Spleen (tissue), 11 donors: ENCODE measurements at regions not wholly inside any gene's neighbourhood (a gene's known extent, or its start where the extent isn't known, plus 50 kb on each side); places are given as distances from the start of the nearest gene placed in this dataset.

Experiments used
- DNase-seq: peaks from one replicate; pipeline ENCODE4 v3.0.0-alpha.2; 2020
- H3K27ac ChIP-seq, 8 donors: fragments of 200-600 bp; sonication (generic) in 7 of 8; 1 replicate in 4 of 8; 2 replicates in 4 of 8; pipeline versions ENCODE4 v1.5.0 to v1.8.0; 2016 to 2021; ENCODE audit warnings: inconsistent platforms in 4 of 8, mild to moderate bottlenecking in 4 of 8, moderate library complexity in 1 of 8
- H3K27me3 ChIP-seq, 7 donors: fragments of 200-600 bp; sonication (generic) in 6 of 7; replicated peaks in 1 of 7; 1 replicate in 4 of 7; 2 replicates in 3 of 7; pipeline versions ENCODE4 v1.5.0 to v1.8.0; 2016 to 2021; ENCODE audit warnings: inconsistent platforms in 3 of 7, mild to moderate bottlenecking in 1 of 7
- H3K36me3 ChIP-seq, 6 donors: fragments of 200-600 bp; sonication (generic) in 5 of 6; 1 replicate in 4 of 6; 2 replicates in 2 of 6; pipeline versions ENCODE4 v1.5.0 to v1.8.0; 2016 to 2021; ENCODE audit warnings: inconsistent platforms in 2 of 6
- H3K4me1 ChIP-seq, 6 donors: fragments of 200-600 bp; sonication (generic) in 5 of 6; 1 replicate in 3 of 6; 2 replicates in 3 of 6; pipeline versions ENCODE4 v1.5.0 to v1.8.0; 2016 to 2021; ENCODE audit warnings: inconsistent platforms in 3 of 6
- H3K4me3 ChIP-seq, 8 donors: fragments of 200-600 bp; sonication (generic) in 7 of 8; 1 replicate in 4 of 8; 2 replicates in 4 of 8; pipeline versions ENCODE4 v1.5.0 to v1.8.0; 2016 to 2021; ENCODE audit warnings: inconsistent platforms in 4 of 8, mild to moderate bottlenecking in 4 of 8, moderate library complexity in 2 of 8
- H3K9me3 ChIP-seq, 8 donors: fragments of 200-600 bp; sonication (generic) in 7 of 8; 1 replicate in 4 of 8; 2 replicates in 4 of 8; pipeline versions ENCODE4 v1.5.0 to v1.8.0; 2016 to 2021; ENCODE audit warnings: inconsistent platforms in 4 of 8
- CTCF ChIP-seq, 11 experiments: fragments of 200-600 bp in 7 of 11; fragments of 450-650 bp in 4 of 11; sonication (generic) in 4 of 11; IDR thresholded peaks in 8 of 11; conservative IDR thresholded peaks in 3 of 11; 1 replicate in 7 of 11; 2 replicates in 4 of 11; pipeline versions ENCODE4 v1.4.0 to v1.8.0; 2016 to 2021; ENCODE audit warnings: antibody characterized with exemption in 11 of 11, inconsistent platforms in 4 of 11, mild to moderate bottlenecking in 1 of 11
- POLR2A ChIP-seq, 3 donors: fragments of 450-650 bp; IDR thresholded peaks; one replicate each; pipeline ENCODE4 v1.5.1; 2017; ENCODE audit warnings: antibody characterized with exemption in 3 of 3, mild to moderate bottlenecking in 1 of 3
- POLR2AphosphoS5 ChIP-seq, 3 donors: sonication (generic); formaldehyde crosslinking; IDR thresholded peaks; one replicate each; pipeline ENCODE4 v1.5.1; 2017; ENCODE audit warnings: antibody characterized with exemption in 3 of 3
- WGBS, 5 donors: extraction: QIAGEN DNeasy Blood & Tissue Kit in 3 of 5; methylation state at CpG; one replicate each; pipeline versions ENCODE4 v1.1.5 to v1.1.7; 2013 to 2018; 5-methylcytosine and 5-hydroxymethylcytosine counted together
- intact Hi-C: fragments of 100-400 bp; cut with DNase I; formaldehyde crosslinking; loops from one replicate; pipeline ENCODE4 v1.15.0; 2023; ENCODE audit warnings: low total_unique reads
- donor health status: healthy with polysubstance abuse.
- donor health status: DM: no; HTN: no; CAD: no; lungs with moderate emphysema.
- donor health status: DM: no; HTN: no; CAD: no.
- donor health status: Bipolar disorder and iron deficiency.
- donor health status: healthy.
- donor health status: DM: no; HTN: no; CAD: no.
- donor health status: DM: yes; HTN: yes; CAD: no.

GRCh38 chr5:105563842-105564241, 2001.3 kb upstream of the NUDT12 start:
- no peak for DNase-seq
- TF ChIP-seq CTCF (IDR thresholded peaks at IDR 0.05 in 8 of 11, conservative IDR thresholded peaks at IDR 0.05 in 3 of 11), result no peak
- WGBS, 5 donors, result 85 to 93% (median 91%) methylated on average over 8 of the region's 8 CpGs
- Histone ChIP-seq H3K4me1 (no peaks in the 10 kb centered on the region), H3K27ac (no peak overlapping the region), H3K9me3 (peaks cover 0 to 10% (median 5%) of the 10 kb centered on the region in 8 donors), H3K36me3 (no peaks in the 10 kb centered on the region), H3K27me3 (no peaks in the 10 kb centered on the region), H3K4me3 (no peak overlapping the region)
- intact Hi-C loops, result no loop called here

GRCh38 chr5:105554568-105555169, 1992.1 kb upstream of the NUDT12 start:
- H3K9me3 ChIP-seq, result peaks cover 0 to 3% (median 0%) of the 10 kb centered on the region in 8 donors
- no peak overlapping the region for H3K27ac ChIP-seq
- no peaks in the 10 kb centered on the region for H3K27me3 ChIP-seq
- no peaks in the 10 kb centered on the region for H3K36me3 ChIP-seq
- DNase-seq, result no peak
- no peak for TF ChIP-seq CTCF (IDR thresholded peaks at IDR 0.05 in 8 of 11, conservative IDR thresholded peaks at IDR 0.05 in 3 of 11)
- no peak for TF ChIP-seq POLR2AphosphoS5 (IDR thresholded peaks at IDR 0.05)
- TF ChIP-seq POLR2A (IDR thresholded peaks at IDR 0.05), result no peak
- intact Hi-C loops, result no loop called here
- H3K4me1 ChIP-seq, result no peaks in the 10 kb centered on the region
- H3K4me3 ChIP-seq, result no peak overlapping the region
- WGBS, 5 donors, result 87 to 93% (median 88%) methylated on average over 4 of the region's 4 CpGs

GRCh38 chr5:105544300-105544699, 1981.7 kb upstream of the NUDT12 start:
- H3K9me3 ChIP-seq, result peaks cover 0 to 11% (median 0%) of the 10 kb centered on the region in 8 donors
- H3K4me1 ChIP-seq, result no peaks in the 10 kb centered on the region
- 54 to 83% (median 67%) methylated on average over 1 of the region's 1 CpG for WGBS, 5 donors
- no peak for DNase-seq
- no peaks in the 10 kb centered on the region for H3K27me3 ChIP-seq
- no peak for TF ChIP-seq CTCF (IDR thresholded peaks at IDR 0.05 in 8 of 11, conservative IDR thresholded peaks at IDR 0.05 in 3 of 11)
- TF ChIP-seq POLR2A (IDR thresholded peaks at IDR 0.05), result no peak
- no peak for TF ChIP-seq POLR2AphosphoS5 (IDR thresholded peaks at IDR 0.05)
- intact Hi-C loops, result no loop called here
- no peak overlapping the region for H3K27ac ChIP-seq
- no peak overlapping the region for H3K4me3 ChIP-seq
- no peaks in the 10 kb centered on the region for H3K36me3 ChIP-seq

GRCh38 chr5:105536675-105537074, 1974.1 kb upstream of the NUDT12 start:
- Histone ChIP-seq H3K4me3 (no peak overlapping the region), H3K4me1 (no peaks in the 10 kb centered on the region), H3K9me3 (peaks cover 0 to 4% (median 0%) of the 10 kb centered on the region in 8 donors), H3K27me3 (no peaks in the 10 kb centered on the region), H3K36me3 (no peaks in the 10 kb centered on the region), H3K27ac (no peak overlapping the region)
- TF ChIP-seq POLR2AphosphoS5 (IDR thresholded peaks at IDR 0.05) (no peak), POLR2A (IDR thresholded peaks at IDR 0.05) (no peak), CTCF (IDR thresholded peaks at IDR 0.05 in 8 of 11, conservative IDR thresholded peaks at IDR 0.05 in 3 of 11) (no peak)
- DNase-seq, result no peak
- intact Hi-C loops, result no loop called here
